ENCODE measurements at regions not wholly inside any gene's neighbourhood (a gene's known extent, or its start where the extent isn't known, plus 50 kb on each side); places are given as distances from the start of the nearest gene placed in this dataset.

GRCh38 chr1:29531596-29531995 is 295.3 kb downstream of the PTPRU start:
- Histone ChIP-seq H4K20me1 (ENCODE audit: control insufficient read depth, extremely low read depth, insufficient read depth, low read length) (no peaks in the 10 kb centered on the region), H3K9ac (ENCODE audit: control insufficient read depth, extremely low read depth, insufficient read depth, low read length) (no peak overlapping the region), H3K9me1 (ENCODE audit: control insufficient read depth, extremely low read depth, insufficient read depth, low read length) (no peaks in the 10 kb centered on the region), H3K4me1 (ENCODE audit: control insufficient read depth, extremely low read depth, insufficient read depth, low read length) (no peaks in the 10 kb centered on the region), H2AFZ (ENCODE audit: control insufficient read depth, low read length) (no peak overlapping the region), H3K4me3 (ENCODE audit: control insufficient read depth in 2 of 3, extremely low read depth in 1 of 3, insufficient read depth in 2 of 3, low read depth in 1 of 3, low read length in 3 of 3) (no peak overlapping the region), H3K4me2 (ENCODE audit: control insufficient read depth, extremely low read depth, insufficient read depth, low read depth, low read length) (no peak overlapping the region), H3K27ac (ENCODE audit: control insufficient read depth, insufficient read depth, low read length) (no peak overlapping the region), H3K79me2 (ENCODE audit: control insufficient read depth, insufficient read depth, low read length) (no peaks in the 10 kb centered on the region), H3K36me3 (ENCODE audit: control insufficient read depth in 2 of 2, extremely low read depth in 1 of 2, insufficient read depth in 2 of 2, low read length in 2 of 2) (no peaks in the 10 kb centered on the region), H3K27me3 (ENCODE audit: control insufficient read depth, extremely low read depth, insufficient read depth, low read length) (no peaks in the 10 kb centered on the region), H3K9me3 (ENCODE audit: control insufficient read depth, low read depth, low read length) (no peaks in the 10 kb centered on the region)
- TF ChIP-seq EZH2 (IDR thresholded peaks at IDR 0.05; ENCODE audit: low read length): no peak
- TF ChIP-seq, protein P1, sequence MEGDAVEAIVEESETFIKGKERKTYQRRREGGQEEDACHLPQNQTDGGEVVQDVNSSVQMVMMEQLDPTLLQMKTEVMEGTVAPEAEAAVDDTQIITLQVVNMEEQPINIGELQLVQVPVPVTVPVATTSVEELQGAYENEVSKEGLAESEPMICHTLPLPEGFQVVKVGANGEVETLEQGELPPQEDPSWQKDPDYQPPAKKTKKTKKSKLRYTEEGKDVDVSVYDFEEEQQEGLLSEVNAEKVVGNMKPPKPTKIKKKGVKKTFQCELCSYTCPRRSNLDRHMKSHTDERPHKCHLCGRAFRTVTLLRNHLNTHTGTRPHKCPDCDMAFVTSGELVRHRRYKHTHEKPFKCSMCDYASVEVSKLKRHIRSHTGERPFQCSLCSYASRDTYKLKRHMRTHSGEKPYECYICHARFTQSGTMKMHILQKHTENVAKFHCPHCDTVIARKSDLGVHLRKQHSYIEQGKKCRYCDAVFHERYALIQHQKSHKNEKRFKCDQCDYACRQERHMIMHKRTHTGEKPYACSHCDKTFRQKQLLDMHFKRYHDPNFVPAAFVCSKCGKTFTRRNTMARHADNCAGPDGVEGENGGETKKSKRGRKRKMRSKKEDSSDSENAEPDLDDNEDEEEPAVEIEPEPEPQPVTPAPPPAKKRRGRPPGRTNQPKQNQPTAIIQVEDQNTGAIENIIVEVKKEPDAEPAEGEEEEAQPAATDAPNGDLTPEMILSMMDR (optimal IDR thresholded peaks at IDR 0.05 in 1 of 3, IDR thresholded peaks at IDR 0.05 in 1 of 3, conservative IDR thresholded peaks at IDR 0.05 in 1 of 3; ENCODE audit: extremely low read depth in 1 of 3, insufficient read depth in 2 of 3, low read length in 3 of 3): no peak
- no peak for FAIRE-seq
- no peak for DNase-seq (ENCODE audit: low read depth, low spot score)
- dilution Hi-C loops (cut with MboI; ENCODE audit: extremely low pct_ligation_motif_present, low sequenced_read_pairs): no loop called here

DNA sequence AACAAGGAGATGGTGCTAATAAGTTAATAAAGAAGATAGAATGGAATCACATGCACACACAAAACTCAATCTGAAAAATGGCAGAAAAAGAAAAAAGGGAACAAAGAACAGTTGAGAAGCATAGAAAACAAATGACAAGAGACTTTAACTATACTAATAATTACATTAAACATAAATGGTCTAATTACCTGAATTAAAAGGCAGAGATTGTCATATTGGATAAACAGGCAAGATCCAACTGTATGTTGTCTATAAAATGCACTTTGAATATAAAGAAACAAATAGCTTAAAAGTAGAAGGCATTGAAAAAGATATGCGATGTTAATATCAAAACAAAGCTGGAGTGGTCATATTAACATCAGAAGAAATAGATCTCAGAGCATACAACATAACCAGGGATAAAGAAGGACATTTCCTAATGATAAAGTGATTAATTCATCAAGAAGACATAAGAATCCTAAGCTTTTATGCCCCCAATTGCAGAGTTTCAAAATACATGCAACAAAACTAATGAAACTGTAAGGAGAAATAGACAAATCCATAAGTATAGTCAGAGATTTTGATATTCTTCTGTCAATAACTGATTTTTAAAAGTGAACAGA is 293.5 kb downstream of the PTPRU start:
- TF ChIP-seq, protein P1 (optimal IDR thresholded peaks at IDR 0.05 in 1 of 3, IDR thresholded peaks at IDR 0.05 in 1 of 3, conservative IDR thresholded peaks at IDR 0.05 in 1 of 3; ENCODE audit: extremely low read depth in 1 of 3, insufficient read depth in 2 of 3, low read length in 3 of 3): no peak
- TF ChIP-seq EZH2 (IDR thresholded peaks at IDR 0.05; ENCODE audit: low read length): no peak
- Histone ChIP-seq H3K4me2 (ENCODE audit: control insufficient read depth, extremely low read depth, insufficient read depth, low read depth, low read length) (no peak overlapping the region), H2AFZ (ENCODE audit: control insufficient read depth, low read length) (no peak overlapping the region), H3K79me2 (ENCODE audit: control insufficient read depth, insufficient read depth, low read length) (no peaks in the 10 kb centered on the region), H3K9me3 (ENCODE audit: control insufficient read depth, low read depth, low read length) (no peaks in the 10 kb centered on the region), H3K4me3 (ENCODE audit: control insufficient read depth in 2 of 3, extremely low read depth in 1 of 3, insufficient read depth in 2 of 3, low read depth in 1 of 3, low read length in 3 of 3) (no peak overlapping the region), H3K9ac (ENCODE audit: control insufficient read depth, extremely low read depth, insufficient read depth, low read length) (no peak overlapping the region), H3K4me1 (ENCODE audit: control insufficient read depth, extremely low read depth, insufficient read depth, low read length) (no peaks in the 10 kb centered on the region), H3K27me3 (ENCODE audit: control insufficient read depth, extremely low read depth, insufficient read depth, low read length) (no peaks in the 10 kb centered on the region), H4K20me1 (ENCODE audit: control insufficient read depth, extremely low read depth, insufficient read depth, low read length) (no peaks in the 10 kb centered on the region), H3K27ac (ENCODE audit: control insufficient read depth, insufficient read depth, low read length) (no peak overlapping the region), H3K36me3 (ENCODE audit: control insufficient read depth in 2 of 2, extremely low read depth in 1 of 2, insufficient read depth in 2 of 2, low read length in 2 of 2) (no peaks in the 10 kb centered on the region), H3K9me1 (ENCODE audit: control insufficient read depth, extremely low read depth, insufficient read depth, low read length) (no peaks in the 10 kb centered on the region)
- no peak for FAIRE-seq
- dilution Hi-C loops (cut with MboI; ENCODE audit: extremely low pct_ligation_motif_present, low sequenced_read_pairs): no loop called here
- DNase-seq (ENCODE audit: low read depth, low spot score): no peak

Measured in keratinocyte (primary cell).